K562 (cell line): ENCODE measurements at regions not wholly inside any gene's neighbourhood (a gene's known extent, or its start where the extent isn't known, plus 50 kb on each side); places are given as distances from the start of the nearest gene placed in this dataset.

Experiments
- ATAC-seq: fragments of 200-7000 bp; cut with Tn5 transposase; 3 replicates; pipeline ENCODE4 v1.9.1; 2020; ENCODE audit warnings: moderate library complexity
- BruUV-seq: library from RNA; stranded (reverse); fragments of 400-500 nt; replicated peaks from 2 replicates; lab custom pipeline; 2021; lab: Mats Ljungman, UMichigan
- CTCF ChIA-PET: fragments of 300-600 bp; formaldehyde crosslinking; extraction: SDS; loops from one replicate; lab custom pipeline; 2021; ENCODE audit warnings: low intra/inter-chr PET ratio; lab: Yijun Ruan, JAX
- POLR2A ChIA-PET: fragments of 300-600, 350-650 bp; sonication (Branson Sonifier 250); formaldehyde crosslinking; extraction: SDS; loops from one replicate; lab custom pipeline; 2021; ENCODE audit warnings: antibody characterized with exemption, inconsistent platforms; lab: Yijun Ruan, JAX
- DNase-seq, 4 experiments: peaks; one replicate each; pipeline versions ENCODE4 v3.0.0 to v3.0.0-alpha.2; 2011 to 2018; ENCODE audit warnings: low spot score in 3 of 4, mixed read lengths in 3 of 4; ENCODE audit errors: extremely low read depth in 1 of 4
- FAIRE-seq: peaks from 2 replicates; lab custom pipeline; 2011; peaks lifted over from hg19 to GRCh38; lab: Jason Lieb, UNC
- H2AFZ ChIP-seq: 2 replicates; pipeline ENCODE4 v1.6.0; 2011; ENCODE audit warnings: low read depth, low read length, control low read depth, inconsistent platforms
- H3K27ac ChIP-seq: fragments of 200-600 bp; 3 replicates; pipeline ENCODE4 v1.8.0; 2011; ENCODE audit warnings: low read depth, mild to moderate bottlenecking, control low read depth, inconsistent platforms, low read length, moderate library complexity, mixed read lengths; ENCODE audit errors: extremely low read depth
- H3K27me3 ChIP-seq, 2 experiments: fragments of 300-600 bp in 1 of 2; 2 replicates in 1 of 2; 3 replicates in 1 of 2; pipeline versions ENCODE4 v1.6.0 to v1.8.0; 2011; ENCODE audit warnings: inconsistent platforms in 2 of 2, low read length in 2 of 2, mild to moderate bottlenecking in 1 of 2, mixed read lengths in 1 of 2, moderate library complexity in 1 of 2; ENCODE audit not compliant: control insufficient read depth in 2 of 2, insufficient read depth in 2 of 2
- H3K36me3 ChIP-seq: fragments of 300-600 bp; 3 replicates; pipeline ENCODE4 v1.8.0; 2011; ENCODE audit warnings: mild to moderate bottlenecking, low read length, inconsistent platforms; ENCODE audit not compliant: control insufficient read depth, insufficient read depth
- H3K4me1 ChIP-seq, 2 experiments: fragments of 200-600 bp in 1 of 2; replicated peaks in 1 of 2; 2 replicates in 1 of 2; 3 replicates in 1 of 2; pipeline versions ENCODE4 v1.5.1 to v1.8.0; 2011; ENCODE audit warnings: inconsistent platforms in 2 of 2, low read length in 2 of 2, mild to moderate bottlenecking in 1 of 2, mixed read lengths in 1 of 2, moderate library complexity in 1 of 2; ENCODE audit not compliant: control insufficient read depth in 2 of 2, insufficient read depth in 2 of 2
- H3K4me2 ChIP-seq: 2 replicates; pipeline ENCODE4 v1.6.1; 2011; ENCODE audit warnings: low read length, control low read depth, inconsistent platforms, mixed read lengths; ENCODE audit not compliant: insufficient read depth
- H3K4me3 ChIP-seq: fragments of 200-600 bp; sonication (generic), shearing (Covaris generic); 2 replicates; pipeline ENCODE4 v1.5.1; 2016; ENCODE audit warnings: control low read depth, inconsistent platforms
- H3K79me2 ChIP-seq: fragments of 200-600 bp; 3 replicates; pipeline ENCODE4 v1.8.0; 2011; ENCODE audit warnings: low read length, inconsistent platforms; ENCODE audit not compliant: control insufficient read depth, insufficient read depth
- H3K9ac ChIP-seq, 2 experiments: 2 replicates each; pipeline versions ENCODE4 v1.6.0 to v1.6.1; 2011; ENCODE audit warnings: low read depth in 2 of 2, low read length in 2 of 2, control low read depth in 1 of 2, inconsistent platforms in 1 of 2, mild to moderate bottlenecking in 1 of 2, mixed read lengths in 1 of 2; ENCODE audit not compliant: insufficient read depth in 1 of 2
- H3K9me1 ChIP-seq: one replicate; pipeline ENCODE4 v1.6.0; 2011; ENCODE audit warnings: inconsistent platforms, mild to moderate bottlenecking, low read length, moderate library complexity; ENCODE audit not compliant: control insufficient read depth, insufficient read depth
- H3K9me3 ChIP-seq: replicated peaks from 2 replicates; pipeline ENCODE4 v1.5.1; 2011; ENCODE audit warnings: low read depth, low read length, inconsistent platforms; ENCODE audit not compliant: control insufficient read depth, insufficient read depth
- H4K20me1 ChIP-seq: replicated peaks from 2 replicates; pipeline ENCODE4 v1.6.1; 2011; ENCODE audit warnings: low read length, inconsistent platforms, mixed read lengths; ENCODE audit not compliant: control insufficient read depth, insufficient read depth
- ADNP ChIP-seq: fragments of 200-800 bp; sonication (Bioruptor generic); IDR thresholded peaks from 2 replicates; pipeline ENCODE4 v1.6.1; 2016; ENCODE audit warnings: missing genetic modification characterization, missing compliant biosample characterization
- BRF1 ChIP-seq: IDR thresholded peaks from 3 replicates; pipeline ENCODE4 v1.6.1; 2011; ENCODE audit warnings: borderline replicate concordance, mild to moderate bottlenecking; ENCODE audit not compliant: insufficient read length; ENCODE audit errors: extremely low read depth
- DDX20 ChIP-seq: fragments of 450-650 bp; IDR thresholded peaks from 2 replicates; pipeline ENCODE4 v1.6.1; 2016; ENCODE audit warnings: missing genetic modification characterization, low read depth, mild to moderate bottlenecking, missing compliant biosample characterization, moderate library complexity
- HDAC2 ChIP-seq: fragments of 450-650 bp; IDR thresholded peaks from 2 replicates; pipeline ENCODE4 v1.6.1; 2016; ENCODE audit warnings: mild to moderate bottlenecking
- PHTF2 ChIP-seq: fragments of 250-450 bp; sonication (Bioruptor Pico); IDR thresholded peaks from 2 replicates; pipeline ENCODE4 v1.5.0; 2021; ENCODE audit warnings: mild to moderate bottlenecking
- PRDM10 ChIP-seq: fragments of 450-650 bp; IDR thresholded peaks from 2 replicates; pipeline ENCODE4 v1.6.1; 2018; ENCODE audit not compliant: partially characterized antibody
- PYGO2 ChIP-seq: fragments of 450-650 bp; IDR thresholded peaks from 2 replicates; pipeline ENCODE4 v1.6.1; 2016; ENCODE audit warnings: mild to moderate bottlenecking, missing genetic modification characterization, moderate library complexity, missing compliant biosample characterization
- SFPQ ChIP-seq: fragments of 200-400 bp; formaldehyde crosslinking; IDR thresholded peaks from 2 replicates; pipeline ENCODE4 v1.6.1; 2017; ENCODE audit warnings: mild to moderate bottlenecking, low read depth, low read length, moderate library complexity
- SIRT6 ChIP-seq: IDR thresholded peaks from one replicate; pipeline ENCODE4 v1.6.1; 2012; ENCODE audit warnings: low read depth, mild to moderate bottlenecking, control low read depth, inconsistent platforms, low read length, moderate library complexity
- USF1 ChIP-seq: sonication (generic); formaldehyde crosslinking; IDR thresholded peaks from 2 replicates; pipeline ENCODE4 v1.9.0; 2022; ENCODE audit warnings: mild to moderate bottlenecking, missing genetic modification reagents
- ZC3H8 ChIP-seq: fragments of 450-650 bp; IDR thresholded peaks from 2 replicates; pipeline ENCODE4 v1.6.1; 2017
- ZNF431 ChIP-seq: sonication (generic); formaldehyde crosslinking; IDR thresholded peaks from 2 replicates; pipeline ENCODE4 v1.8.0; 2022; ENCODE audit warnings: mild to moderate bottlenecking, missing genetic modification reagents
- ZNF778 ChIP-seq: fragments of 450-650 bp; formaldehyde crosslinking; IDR thresholded peaks from 2 replicates; pipeline ENCODE4 v1.4.0; 2020; ENCODE audit warnings: mild to moderate bottlenecking, moderate library complexity
- WGBS: fragments of 100-300 bp; shearing (Covaris generic); methylation state at CpG from one replicate; pipeline ENCODE4 v1.1.6; 2016; ENCODE audit warnings: low coverage, mixed read lengths; ENCODE audit not compliant: insufficient coverage; ENCODE audit errors: missing lambda C conversion rate; 5-methylcytosine and 5-hydroxymethylcytosine counted together
- in situ Hi-C: fragments of 300-500 bp; cut with MboI; formaldehyde crosslinking; loops from 4 replicates; pipeline ENCODE4 v1.15.0; 2018; ENCODE audit warnings: inconsistent platforms, mixed read lengths
- intact Hi-C: fragments of 100-400 bp; cut with micrococcal nuclease; formaldehyde crosslinking; loops from 2 replicates; pipeline ENCODE4 v1.14.2; 2022

- 63% methylated on average over 7 of the region's 7 CpGs for WGBS
- ChIA-PET CTCF (no interaction called here), POLR2A (interaction anchor here (0.6 kb wide), 1 partner anchor 17 kb away, joined by 3 read pairs; no protein-coding TSS in a partner anchor)
- Histone ChIP-seq H3K4me1 (peaks cover 0 to 7% of the 10 kb centered on the region in 2 experiments; a peak in 2 of 5 replicates), H3K9me1 (no peaks in the 10 kb centered on the region), H3K4me3 (no peak overlapping the region), H3K9ac (no peak overlapping the region), H3K27me3 (no peaks in the 10 kb centered on the region), H3K27ac (no peak overlapping the region), H3K79me2 (no peaks in the 10 kb centered on the region), H3K9me3 (no peaks in the 10 kb centered on the region), H2AFZ (peak overlapping the region; percentile 48; the same call in 1 of the 2 replicates), H3K36me3 (no peaks in the 10 kb centered on the region), H4K20me1 (no peaks in the 10 kb centered on the region), H3K4me2 (no peak overlapping the region)
- in situ Hi-C loops = no loop called here
- DNase-seq = no peak
- no peak for ATAC-seq
- no peak for FAIRE-seq
- TF ChIP-seq PHTF2 = no peak
- TF ChIP-seq BRF1 = no peak
- TF ChIP-seq PRDM10 = no peak
- no peak for TF ChIP-seq SIRT6
- no peak for TF ChIP-seq DDX20 (tag)
- TF ChIP-seq PYGO2 (tag) = no peak
- TF ChIP-seq ZNF778 = no peak
- TF ChIP-seq ZNF431 (CRISPR knock-in tag) = no peak
- TF ChIP-seq ZC3H8 = no peak
- no peak for TF ChIP-seq ADNP
- no peak for TF ChIP-seq SFPQ
- TF ChIP-seq USF1 (CRISPR knock-in tag) = no peak
- TF ChIP-seq HDAC2 = no peak
- intact Hi-C loops = no loop called here
- no TSS peak for BruUV-seq
Measured at GRCh38 chr2:65834771-65835475, 402.5 kb upstream of the SPRED2 start.
